H1 (cell line): ENCODE measurements at regions not wholly inside any gene's neighbourhood (a gene's known extent, or its start where the extent isn't known, plus 50 kb on each side); places are given as distances from the start of the nearest gene placed in this dataset.

Experiments
- EZH2 ChIP-seq: fragments of 200-600 bp; sonication (generic); IDR thresholded peaks from 2 replicates; pipeline ENCODE4 v1.7.1; 2012; ENCODE audit warnings: low read depth, mild to moderate bottlenecking, moderate library complexity, low read length, inconsistent platforms; ENCODE audit not compliant: severe bottlenecking
- NRF1 ChIP-seq: IDR thresholded peaks from 2 replicates; pipeline ENCODE4 v1.6.1; 2011; ENCODE audit warnings: mild to moderate bottlenecking, low read depth, low read length, improper control_type of control experiment
- POLR2A ChIP-seq, 2 experiments: IDR thresholded peaks; 1 replicate in 1 of 2; 2 replicates in 1 of 2; pipeline ENCODE4 v1.6.1; 2011; ENCODE audit warnings: low read depth in 2 of 2, low read length in 2 of 2, mild to moderate bottlenecking in 2 of 2; ENCODE audit errors: control extremely low read depth in 1 of 2
- POLR2AphosphoS5 ChIP-seq: IDR thresholded peaks from 2 replicates; pipeline ENCODE4 v1.6.1; 2011; ENCODE audit warnings: low read depth, low read length
- RNF2 ChIP-seq: fragments of 200-900, 300-1000 bp; sonication (generic); IDR thresholded peaks from 2 replicates; pipeline ENCODE4 v1.7.1; 2016; ENCODE audit warnings: borderline replicate concordance, low read depth, mild to moderate bottlenecking, antibody characterized with exemption, low read length; ENCODE audit not compliant: poor library complexity, severe bottlenecking; ENCODE audit errors: missing control alignments
- SIX5 ChIP-seq: IDR thresholded peaks from 2 replicates; pipeline ENCODE4 v1.6.1; 2011; ENCODE audit warnings: mild to moderate bottlenecking, low read depth, low read length
- TF ChIP-seq, protein P1 (sequence below), 3 experiments: IDR thresholded peaks; 1 replicate in 2 of 3; 2 replicates in 1 of 3; pipeline versions ENCODE4 v1.5.1 to v1.6.1; 2011; ENCODE audit warnings: low read length in 3 of 3, mild to moderate bottlenecking in 3 of 3, inconsistent platforms in 2 of 3, low read depth in 1 of 3, moderate library complexity in 1 of 3; ENCODE audit not compliant: insufficient read depth in 1 of 3; ENCODE audit errors: control extremely low read depth in 1 of 3
- TF ChIP-seq, protein P2 (sequence below): IDR thresholded peaks from 2 replicates; pipeline ENCODE4 v1.6.1; 2011; ENCODE audit warnings: low read depth, mild to moderate bottlenecking, low read length; ENCODE audit not compliant: insufficient read depth

DNA sequence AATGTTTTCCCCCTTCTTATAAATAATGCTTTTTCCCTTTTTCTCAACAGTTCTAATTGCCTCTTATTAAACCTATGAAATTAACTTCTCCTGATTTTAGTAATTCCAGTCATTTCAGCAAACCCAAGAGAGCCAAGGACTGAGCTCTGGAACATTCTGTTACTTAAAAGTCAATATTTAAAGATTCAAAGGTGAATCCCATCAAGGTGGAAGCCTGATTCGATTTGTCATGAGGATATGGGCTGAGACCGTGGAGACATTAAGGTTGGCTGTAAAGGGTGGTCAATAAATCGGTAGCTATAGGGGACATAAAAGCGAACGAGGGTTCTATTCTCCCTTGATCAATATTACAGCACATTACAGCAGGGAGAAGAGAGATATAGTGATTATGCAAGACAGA is 66.6 kb upstream of the NELL2 start:
- TF ChIP-seq, protein P1, sequence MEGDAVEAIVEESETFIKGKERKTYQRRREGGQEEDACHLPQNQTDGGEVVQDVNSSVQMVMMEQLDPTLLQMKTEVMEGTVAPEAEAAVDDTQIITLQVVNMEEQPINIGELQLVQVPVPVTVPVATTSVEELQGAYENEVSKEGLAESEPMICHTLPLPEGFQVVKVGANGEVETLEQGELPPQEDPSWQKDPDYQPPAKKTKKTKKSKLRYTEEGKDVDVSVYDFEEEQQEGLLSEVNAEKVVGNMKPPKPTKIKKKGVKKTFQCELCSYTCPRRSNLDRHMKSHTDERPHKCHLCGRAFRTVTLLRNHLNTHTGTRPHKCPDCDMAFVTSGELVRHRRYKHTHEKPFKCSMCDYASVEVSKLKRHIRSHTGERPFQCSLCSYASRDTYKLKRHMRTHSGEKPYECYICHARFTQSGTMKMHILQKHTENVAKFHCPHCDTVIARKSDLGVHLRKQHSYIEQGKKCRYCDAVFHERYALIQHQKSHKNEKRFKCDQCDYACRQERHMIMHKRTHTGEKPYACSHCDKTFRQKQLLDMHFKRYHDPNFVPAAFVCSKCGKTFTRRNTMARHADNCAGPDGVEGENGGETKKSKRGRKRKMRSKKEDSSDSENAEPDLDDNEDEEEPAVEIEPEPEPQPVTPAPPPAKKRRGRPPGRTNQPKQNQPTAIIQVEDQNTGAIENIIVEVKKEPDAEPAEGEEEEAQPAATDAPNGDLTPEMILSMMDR (IDR thresholded peaks at IDR 0.05; ENCODE audit: control extremely low read depth in 1 of 3, insufficient read depth in 1 of 3, low read depth in 1 of 3, low read length in 3 of 3) = no peak
- TF ChIP-seq SIX5 (no peak), POLR2A (IDR thresholded peaks at IDR 0.05; ENCODE audit: control extremely low read depth in 1 of 2, low read depth in 2 of 2, low read length in 2 of 2) (no peak), NRF1 (no peak), EZH2 (no peak), POLR2AphosphoS5 (no peak), RNF2 (no peak)
- TF ChIP-seq, protein P2, sequence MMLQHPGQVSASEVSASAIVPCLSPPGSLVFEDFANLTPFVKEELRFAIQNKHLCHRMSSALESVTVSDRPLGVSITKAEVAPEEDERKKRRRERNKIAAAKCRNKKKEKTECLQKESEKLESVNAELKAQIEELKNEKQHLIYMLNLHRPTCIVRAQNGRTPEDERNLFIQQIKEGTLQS = no peak
